ENCODE measurements at regions not wholly inside any gene's neighbourhood (a gene's known extent, or its start where the extent isn't known, plus 50 kb on each side); places are given as distances from the start of the nearest gene placed in this dataset.

DNA sequence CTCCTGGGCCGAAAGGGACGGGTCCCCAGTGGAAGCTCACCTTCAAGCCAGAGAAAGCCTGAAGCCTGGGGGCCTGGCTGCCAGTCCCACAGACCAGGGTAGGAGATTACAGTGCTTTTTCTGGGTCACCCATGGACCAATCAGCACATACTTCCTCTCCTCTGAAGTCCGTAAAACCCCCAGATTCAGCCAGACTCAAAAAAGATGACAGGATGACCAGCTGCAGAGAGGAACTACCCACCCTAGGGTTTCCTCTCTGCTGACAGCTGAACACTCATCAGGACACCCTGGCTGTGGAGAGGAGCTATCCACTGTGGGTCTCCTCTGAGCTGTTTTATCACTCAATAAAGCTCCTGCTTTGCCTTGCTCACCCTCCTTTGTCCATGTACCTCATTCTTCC lies 78.0 kb downstream of the SAMD9 start:
- H3K4me3 ChIP-seq: no peak overlapping the region
- no peak overlapping the region for H3K9ac ChIP-seq (ENCODE audit: insufficient read depth in 1 of 2, low read length in 2 of 2)
- 72 to 79% methylated on average over 3 of the region's 3 CpGs for WGBS, 2 donors
- TF ChIP-seq, protein P1, sequence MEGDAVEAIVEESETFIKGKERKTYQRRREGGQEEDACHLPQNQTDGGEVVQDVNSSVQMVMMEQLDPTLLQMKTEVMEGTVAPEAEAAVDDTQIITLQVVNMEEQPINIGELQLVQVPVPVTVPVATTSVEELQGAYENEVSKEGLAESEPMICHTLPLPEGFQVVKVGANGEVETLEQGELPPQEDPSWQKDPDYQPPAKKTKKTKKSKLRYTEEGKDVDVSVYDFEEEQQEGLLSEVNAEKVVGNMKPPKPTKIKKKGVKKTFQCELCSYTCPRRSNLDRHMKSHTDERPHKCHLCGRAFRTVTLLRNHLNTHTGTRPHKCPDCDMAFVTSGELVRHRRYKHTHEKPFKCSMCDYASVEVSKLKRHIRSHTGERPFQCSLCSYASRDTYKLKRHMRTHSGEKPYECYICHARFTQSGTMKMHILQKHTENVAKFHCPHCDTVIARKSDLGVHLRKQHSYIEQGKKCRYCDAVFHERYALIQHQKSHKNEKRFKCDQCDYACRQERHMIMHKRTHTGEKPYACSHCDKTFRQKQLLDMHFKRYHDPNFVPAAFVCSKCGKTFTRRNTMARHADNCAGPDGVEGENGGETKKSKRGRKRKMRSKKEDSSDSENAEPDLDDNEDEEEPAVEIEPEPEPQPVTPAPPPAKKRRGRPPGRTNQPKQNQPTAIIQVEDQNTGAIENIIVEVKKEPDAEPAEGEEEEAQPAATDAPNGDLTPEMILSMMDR (IDR thresholded peaks at IDR 0.05; ENCODE audit: control extremely low read depth, extremely low read depth): no peak
- H3K27me3 ChIP-seq (ENCODE audit: control insufficient read depth in 3 of 3, insufficient read depth in 3 of 3, low read length in 2 of 3): no peaks in the 10 kb centered on the region
- H3K9me3 ChIP-seq (ENCODE audit: control insufficient read depth in 4 of 4, insufficient read depth in 3 of 4, low read length in 3 of 4): no peaks in the 10 kb centered on the region
- no peak overlapping the region for H3K27ac ChIP-seq (ENCODE audit: low read depth in 1 of 2, low read length in 1 of 2)
- no peak for ATAC-seq (ENCODE audit: insufficient read depth, low FRiP score)
- H3K36me3 ChIP-seq (ENCODE audit: control insufficient read depth in 4 of 4, insufficient read depth in 4 of 4, low read length in 4 of 4): no peaks in the 10 kb centered on the region
- no peak for DNase-seq
- H3K4me1 ChIP-seq (ENCODE audit: control insufficient read depth in 5 of 5, insufficient read depth in 5 of 5, low read length in 5 of 5): peaks cover 0 to 10% (median 0%) of the 10 kb centered on the region in 5 donors

DNA sequence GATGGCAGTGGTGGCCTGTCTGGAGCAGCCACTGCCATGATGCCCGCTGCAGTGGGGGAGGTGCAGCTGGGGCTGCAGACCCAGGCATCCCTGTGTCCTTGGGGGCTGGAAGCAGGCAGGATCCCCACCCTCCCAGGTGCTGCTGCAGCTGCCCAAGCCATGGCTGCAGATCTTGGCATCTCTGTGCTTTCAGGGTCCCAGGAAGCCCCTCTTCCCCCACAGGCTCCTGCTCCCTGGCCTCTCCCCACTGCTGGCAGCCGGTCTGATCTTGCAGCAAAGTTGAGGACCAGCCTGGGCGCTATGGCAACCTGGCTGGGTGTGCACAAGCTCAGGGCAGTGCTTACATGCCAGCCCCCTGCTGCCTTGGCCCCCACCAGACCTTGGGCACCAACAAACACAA lies 78.5 kb downstream of the SAMD9 start:
- TF ChIP-seq, protein P1 (IDR thresholded peaks at IDR 0.05; ENCODE audit: control extremely low read depth, extremely low read depth): no peak

DNA sequence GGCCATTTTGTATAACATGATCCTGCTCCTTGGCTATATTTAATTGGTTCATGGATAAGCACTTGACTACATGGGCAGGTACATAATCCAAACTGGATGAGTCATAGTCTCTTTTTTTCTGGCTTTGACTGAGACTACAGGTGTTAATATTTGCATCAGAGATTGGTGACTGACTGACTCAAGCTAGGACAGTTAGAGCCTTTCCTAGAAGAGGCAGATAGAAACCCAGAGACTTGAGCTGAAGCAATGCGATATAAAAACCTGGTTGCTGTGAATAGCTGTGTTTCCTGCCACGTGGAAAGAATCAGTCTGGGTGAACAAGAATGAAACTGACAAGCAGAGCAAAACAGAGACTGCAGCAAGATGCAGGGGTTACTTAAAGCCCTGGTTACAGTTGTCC lies 81.0 kb downstream of the SAMD9 start:
- no peaks in the 10 kb centered on the region for H3K27me3 ChIP-seq (ENCODE audit: control insufficient read depth in 3 of 3, insufficient read depth in 3 of 3, low read length in 2 of 3)
- H3K27ac ChIP-seq (ENCODE audit: low read depth in 1 of 2, low read length in 1 of 2): no peak overlapping the region
- ATAC-seq (ENCODE audit: insufficient read depth, low FRiP score): no peak
- H3K36me3 ChIP-seq (ENCODE audit: control insufficient read depth in 4 of 4, insufficient read depth in 4 of 4, low read length in 4 of 4): no peaks in the 10 kb centered on the region
- H3K9me3 ChIP-seq (ENCODE audit: control insufficient read depth in 4 of 4, insufficient read depth in 3 of 4, low read length in 3 of 4): peaks cover 0 to 3% (median 0%) of the 10 kb centered on the region in 4 donors
- H3K4me1 ChIP-seq (ENCODE audit: control insufficient read depth in 5 of 5, insufficient read depth in 5 of 5, low read length in 5 of 5): no peaks in the 10 kb centered on the region
- no peak overlapping the region for H3K9ac ChIP-seq (ENCODE audit: insufficient read depth in 1 of 2, low read length in 2 of 2)
- TF ChIP-seq, protein P1 (IDR thresholded peaks at IDR 0.05; ENCODE audit: control extremely low read depth, extremely low read depth): no peak
- no peak for DNase-seq
- WGBS, 2 donors: 49 to 65% methylated on average over 2 of the region's 2 CpGs
- H3K4me3 ChIP-seq: no peak overlapping the region

More for the DNA sequence above, 78.5 kb downstream of the SAMD9 start:
- no peaks in the 10 kb centered on the region for H3K36me3 ChIP-seq (ENCODE audit: control insufficient read depth in 4 of 4, insufficient read depth in 4 of 4, low read length in 4 of 4)
- no peaks in the 10 kb centered on the region for H3K9me3 ChIP-seq (ENCODE audit: control insufficient read depth in 4 of 4, insufficient read depth in 3 of 4, low read length in 3 of 4)
- no peak overlapping the region for H3K27ac ChIP-seq (ENCODE audit: low read depth in 1 of 2, low read length in 1 of 2)
- DNase-seq (no peak), ATAC-seq (ENCODE audit: insufficient read depth, low FRiP score) (no peak)
- H3K4me3 ChIP-seq: no peak overlapping the region
- peaks cover 0 to 10% (median 0%) of the 10 kb centered on the region in 5 donors for H3K4me1 ChIP-seq (ENCODE audit: control insufficient read depth in 5 of 5, insufficient read depth in 5 of 5, low read length in 5 of 5)
- H3K27me3 ChIP-seq (ENCODE audit: control insufficient read depth in 3 of 3, insufficient read depth in 3 of 3, low read length in 2 of 3): no peaks in the 10 kb centered on the region
- no peak overlapping the region for H3K9ac ChIP-seq (ENCODE audit: insufficient read depth in 1 of 2, low read length in 2 of 2)
- 85 to 91% methylated on average over 3 of the region's 3 CpGs for WGBS, 2 donors

DNA sequence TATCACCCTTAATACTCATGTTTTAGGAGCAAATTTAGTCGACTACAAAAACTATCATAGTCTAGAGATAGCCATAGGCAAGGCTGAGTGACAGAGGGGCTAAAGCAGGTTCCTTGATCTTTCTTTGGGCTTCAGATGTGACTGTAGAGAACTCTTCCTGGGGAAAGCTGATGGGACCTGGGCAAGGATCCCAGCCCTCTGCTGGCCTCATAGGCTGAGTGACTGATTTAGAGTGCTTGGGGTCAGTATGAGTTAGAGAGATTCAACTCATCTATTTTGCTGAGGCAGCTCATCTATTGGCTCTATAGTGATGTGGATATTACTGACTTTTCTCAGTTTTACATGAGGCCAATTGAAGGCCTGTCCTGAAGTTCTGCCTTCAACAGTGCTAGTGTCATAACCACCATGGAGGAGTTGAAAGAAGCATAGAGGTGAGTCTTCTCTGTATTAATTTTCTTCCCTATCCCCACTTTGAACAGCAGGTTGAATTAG lies 81.6 kb downstream of the SAMD9 start:
- no peak for ATAC-seq (ENCODE audit: insufficient read depth, low FRiP score)
- TF ChIP-seq, protein P1 (IDR thresholded peaks at IDR 0.05; ENCODE audit: control extremely low read depth, extremely low read depth): no peak
- Histone ChIP-seq H3K36me3 (ENCODE audit: control insufficient read depth in 4 of 4, insufficient read depth in 4 of 4, low read length in 4 of 4) (no peaks in the 10 kb centered on the region), H3K27me3 (ENCODE audit: control insufficient read depth in 3 of 3, insufficient read depth in 3 of 3, low read length in 2 of 3) (no peaks in the 10 kb centered on the region), H3K9ac (ENCODE audit: insufficient read depth in 1 of 2, low read length in 2 of 2) (no peak overlapping the region), H3K4me3 (no peak overlapping the region), H3K9me3 (ENCODE audit: control insufficient read depth in 4 of 4, insufficient read depth in 3 of 4, low read length in 3 of 4) (peaks cover 0 to 3% (median 0%) of the 10 kb centered on the region in 4 donors), H3K4me1 (ENCODE audit: control insufficient read depth in 5 of 5, insufficient read depth in 5 of 5, low read length in 5 of 5) (no peaks in the 10 kb centered on the region), H3K27ac (ENCODE audit: low read depth in 1 of 2, low read length in 1 of 2) (no peak overlapping the region)
- no peak for DNase-seq
- 73 to 84% methylated on average over 1 of the region's 1 CpG for WGBS, 2 donors
